Right lobe of liver (tissue), 6 donors: ENCODE measurements at regions not wholly inside any gene's neighbourhood (a gene's known extent, or its start where the extent isn't known, plus 50 kb on each side); places are given as distances from the start of the nearest gene placed in this dataset.

ENCODE experiments used
- ATAC-seq, 4 donors: fragments of 200-7000 bp; cut with Tn5 transposase; one replicate each; pipeline ENCODE4 v1.9.1; 2020; ENCODE audit warnings: mild to moderate bottlenecking in 4 of 4, moderate library complexity in 4 of 4
- DNase-seq, 3 donors: peaks; one replicate each; pipeline ENCODE4 v3.0.0-alpha.2; 2020
- H3K27ac ChIP-seq, 3 donors: fragments of 200-600 bp; one replicate each; pipeline ENCODE4 v1.8.0; 2022
- H3K27me3 ChIP-seq, 2 donors: fragments of 200-600 bp; one replicate each; pipeline ENCODE4 v1.8.0; 2022
- H3K36me3 ChIP-seq, 4 donors: fragments of 200-600 bp; sonication (generic) in 1 of 4; one replicate each; pipeline versions ENCODE4 v1.5.1 to v1.8.0; 2017 to 2022; ENCODE audit warnings: control low read depth in 1 of 4
- H3K4me1 ChIP-seq, 4 donors: fragments of 200-600 bp; sonication (generic) in 1 of 4; one replicate each; pipeline versions ENCODE4 v1.5.1 to v1.8.0; 2017 to 2022; ENCODE audit warnings: control low read depth in 1 of 4
- H3K4me3 ChIP-seq, 3 donors: fragments of 200-600 bp; one replicate each; pipeline ENCODE4 v1.8.0; 2022
- H3K9me3 ChIP-seq, 4 donors: fragments of 200-600 bp; sonication (generic) in 1 of 4; one replicate each; pipeline versions ENCODE4 v1.5.1 to v1.8.0; 2017 to 2022; ENCODE audit warnings: control low read depth in 1 of 4
- CTCF ChIP-seq, 4 donors: fragments of 200-600 bp in 3 of 4; fragments of 450-650 bp in 1 of 4; IDR thresholded peaks; one replicate each; pipeline versions ENCODE4 v1.5.1 to v1.8.0; 2016 to 2022; ENCODE audit warnings: antibody characterized with exemption in 4 of 4, mild to moderate bottlenecking in 2 of 4
- POLR2A ChIP-seq: fragments of 450-650 bp; IDR thresholded peaks from one replicate; pipeline ENCODE4 v1.6.1; 2017; ENCODE audit warnings: antibody characterized with exemption, mild to moderate bottlenecking
- WGBS: methylation state at CpG from one replicate; pipeline ENCODE4 v1.1.6; 2018; ENCODE audit warnings: low coverage, low lambda C conversion rate; ENCODE audit not compliant: insufficient coverage; ENCODE audit errors: missing lambda C conversion rate; 5-methylcytosine and 5-hydroxymethylcytosine counted together
- intact Hi-C, 2 donors: fragments of 100-400 bp; cut with DNase I; formaldehyde crosslinking; loops; one replicate each; pipeline versions ENCODE4 v1.11.2 to v1.14.1; 2022
- donor health status: DM: no; HTN: yes; CAD: no.
- donor health status: DM: no; HTN: no; CAD: no.
- donor health status: DM: no; HTN: no; CAD: no.
- donor health status: DM: no; HTN: yes; CAD: no.
- donor health status: DM: no; HTN: yes; CAD: no.

- H3K36me3 ChIP-seq, result no peaks in the 10 kb centered on the region
- no peaks in the 10 kb centered on the region for H3K4me1 ChIP-seq
- H3K27me3 ChIP-seq, result peaks cover 0 to 4% of the 10 kb centered on the region in 2 donors
- no peak overlapping the region for H3K4me3 ChIP-seq
- intact Hi-C loops, result no loop called here
- TF ChIP-seq POLR2A (no peak), CTCF (IDR thresholded peaks at IDR 0.05) (no peak)
- no peaks in the 10 kb centered on the region for H3K9me3 ChIP-seq
- 25% methylated on average over 4 of the region's 4 CpGs for WGBS
- DNase-seq, result no peak
- H3K27ac ChIP-seq, result no peak overlapping the region
- no peak for ATAC-seq
Observed at GRCh38 chr20:60725311-60725906, 526.7 kb upstream of the CDH4 start.

GRCh38 chr20:60727425-60727824 is 524.6 kb upstream of the CDH4 start:
- WGBS, result 42% methylated on average over 1 of the region's 1 CpG
- Histone ChIP-seq H3K4me1 (no peaks in the 10 kb centered on the region), H3K9me3 (no peaks in the 10 kb centered on the region), H3K27me3 (peaks cover 0 to 4% of the 10 kb centered on the region in 2 donors), H3K4me3 (no peak overlapping the region), H3K36me3 (no peaks in the 10 kb centered on the region), H3K27ac (no peak overlapping the region)
- ATAC-seq (no peak), DNase-seq (no peak)
- TF ChIP-seq CTCF (IDR thresholded peaks at IDR 0.05) (no peak), POLR2A (no peak)
- intact Hi-C loops, result no loop called here

GRCh38 chr20:60728705-60729104 is 523.4 kb upstream of the CDH4 start:
- ATAC-seq (no peak), DNase-seq (no peak)
- H3K36me3 ChIP-seq, result no peaks in the 10 kb centered on the region
- no peaks in the 10 kb centered on the region for H3K4me1 ChIP-seq
- intact Hi-C loops, result no loop called here
- no peak overlapping the region for H3K27ac ChIP-seq
- H3K9me3 ChIP-seq, result no peaks in the 10 kb centered on the region
- 41% methylated on average over 4 of the region's 4 CpGs for WGBS
- TF ChIP-seq POLR2A (no peak), CTCF (IDR thresholded peaks at IDR 0.05) (no peak)
- no peaks in the 10 kb centered on the region for H3K27me3 ChIP-seq
- H3K4me3 ChIP-seq, result no peak overlapping the region

- H3K27me3 ChIP-seq, result no peaks in the 10 kb centered on the region
- H3K4me1 ChIP-seq, result no peaks in the 10 kb centered on the region
- intact Hi-C loops, result no loop called here
- 27% methylated on average over 6 of the region's 7 CpGs for WGBS
- TF ChIP-seq CTCF (IDR thresholded peaks at IDR 0.05) (no peak), POLR2A (no peak)
- no peaks in the 10 kb centered on the region for H3K36me3 ChIP-seq
- no peak overlapping the region for H3K4me3 ChIP-seq
- ATAC-seq (no peak), DNase-seq (no peak)
- H3K27ac ChIP-seq, result no peak overlapping the region
- no peaks in the 10 kb centered on the region for H3K9me3 ChIP-seq
Observed at GRCh38 chr20:60729135-60729900, 522.7 kb upstream of the CDH4 start.
